AG09309 (cell line): ENCODE measurements at regions not wholly inside any gene's neighbourhood (a gene's known extent, or its start where the extent isn't known, plus 50 kb on each side); places are given as distances from the start of the nearest gene placed in this dataset.

Experiments
- DNase-seq: peaks from one replicate; pipeline ENCODE4 v3.0.0-alpha.2; 2010; ENCODE audit warnings: low read depth
- H3K4me3 ChIP-seq: 2 replicates; pipeline ENCODE4 v1.5.1; 2011; ENCODE audit warnings: mild to moderate bottlenecking, low read depth, low read length, moderate library complexity; ENCODE audit not compliant: control insufficient read depth
- CTCF ChIP-seq: IDR thresholded peaks from 2 replicates; pipeline ENCODE4 v1.5.1; 2011; ENCODE audit warnings: mild to moderate bottlenecking, low read depth, low read length, inconsistent platforms; ENCODE audit not compliant: insufficient read depth, control insufficient read depth; ENCODE audit errors: missing control alignments

GRCh38 chr3:20798666-20799065 lies 612.7 kb upstream of the SGO1 start:
- DNase-seq = no peak
- no peak for TF ChIP-seq CTCF
- no peak overlapping the region for H3K4me3 ChIP-seq

GRCh38 chr3:20787005-20787404 lies 601.0 kb upstream of the SGO1 start:
- H3K4me3 ChIP-seq = no peak overlapping the region
- DNase-seq = no peak
- TF ChIP-seq CTCF = no peak

- DNase-seq = no peak
These were observed 590.7 kb upstream of the SGO1 start for GRCh38 chr3:20776692-20777091.

GRCh38 chr3:20776286-20776685 lies 590.3 kb upstream of the SGO1 start:
- DNase-seq = no peak
- TF ChIP-seq CTCF = no peak
- H3K4me3 ChIP-seq = no peak overlapping the region

More at GRCh38 chr3:20776692-20777091, 590.7 kb upstream of the SGO1 start:
- TF ChIP-seq CTCF = no peak
- no peak overlapping the region for H3K4me3 ChIP-seq

GRCh38 chr3:20773320-20773984 lies 587.4 kb upstream of the SGO1 start:
- H3K4me3 ChIP-seq = no peak overlapping the region
- DNase-seq = no peak
- no peak for TF ChIP-seq CTCF

GRCh38 chr3:20772869-20773268 lies 586.9 kb upstream of the SGO1 start:
- no peak for DNase-seq
- no peak for TF ChIP-seq CTCF
- H3K4me3 ChIP-seq = no peak overlapping the region
